ENCODE measurements at regions not wholly inside any gene's neighbourhood (a gene's known extent, or its start where the extent isn't known, plus 50 kb on each side); places are given as distances from the start of the nearest gene placed in this dataset.
"Not testable (repeated sequence)": the region's sequence is repeated elsewhere in the genome, so short reads cannot be mapped to it uniquely, and the experiment has no call there.

DNA sequence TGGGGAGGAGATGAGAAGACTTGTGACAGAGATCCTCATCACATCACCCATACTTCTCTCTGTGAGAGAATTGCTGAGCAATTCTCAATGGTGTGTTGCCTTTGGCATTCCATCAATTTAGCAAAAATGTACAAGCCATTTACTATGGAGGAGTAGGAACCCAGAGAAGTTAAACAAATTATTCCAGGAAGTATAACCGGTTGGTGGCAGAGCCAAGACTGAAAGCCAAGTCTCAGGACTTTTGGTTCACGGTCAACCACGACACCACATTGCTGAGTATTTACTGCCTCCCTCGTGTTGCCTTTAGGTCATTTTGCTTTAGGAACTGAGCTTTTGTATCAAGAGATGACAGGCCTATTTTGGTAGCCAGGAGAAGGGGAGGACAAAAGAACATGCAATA lies 88.0 kb upstream of the ELMO1 start:
- H3K9me3 Mint-ChIP-seq = no peaks in the 10 kb centered on the region
- DNase-seq (ENCODE audit: low spot score in 2 of 2) = no peak
- H3K36me3 Mint-ChIP-seq = no peaks in the 10 kb centered on the region
- ATAC-seq = no peak
- H3K4me3 Mint-ChIP-seq = no peak overlapping the region
- no peak overlapping the region for H3K27ac Mint-ChIP-seq
- no peaks in the 10 kb centered on the region for H3K4me1 Mint-ChIP-seq

GRCh38 chr7:37537439-37537838 lies 88.8 kb upstream of the ELMO1 start:
- H3K36me3 Mint-ChIP-seq = no peaks in the 10 kb centered on the region
- H3K4me3 Mint-ChIP-seq = no peak overlapping the region
- no peaks in the 10 kb centered on the region for H3K4me1 Mint-ChIP-seq
- H3K27ac Mint-ChIP-seq = no peak overlapping the region
- H3K9me3 Mint-ChIP-seq = no peaks in the 10 kb centered on the region
- ATAC-seq (no peak), DNase-seq (ENCODE audit: low spot score in 2 of 2) (no peak)

- H3K36me3 Mint-ChIP-seq = no peaks in the 10 kb centered on the region
- H3K9me3 Mint-ChIP-seq = no peaks in the 10 kb centered on the region
- no peaks in the 10 kb centered on the region for H3K4me1 Mint-ChIP-seq
- DNase-seq (ENCODE audit: low spot score in 2 of 2) = no peak
- no peak overlapping the region for H3K27ac Mint-ChIP-seq
- ATAC-seq = no peak
- H3K4me3 Mint-ChIP-seq = no peak overlapping the region
Measured at GRCh38 chr7:37538945-37539344, 90.3 kb upstream of the ELMO1 start.

DNA sequence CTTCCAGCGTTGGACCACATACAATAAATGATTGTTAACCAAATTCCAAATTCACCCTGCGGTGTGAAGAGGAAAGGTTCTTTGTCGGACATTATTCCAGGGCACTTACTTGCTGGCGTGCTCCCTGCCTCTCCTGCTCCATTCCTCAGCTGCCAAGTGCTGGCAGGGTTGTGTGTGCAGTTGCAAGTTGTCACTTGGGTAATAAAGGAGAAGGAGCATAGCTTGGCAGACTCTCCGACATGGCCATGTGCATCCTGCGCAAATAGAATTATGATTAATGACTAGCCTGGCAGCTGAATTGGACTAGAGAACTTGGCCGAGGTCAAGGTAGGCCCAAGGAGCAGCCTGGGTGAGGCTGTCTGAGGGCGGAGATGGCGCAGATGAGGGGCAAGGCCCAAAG lies 92.3 kb upstream of the ELMO1 start:
- no peaks in the 10 kb centered on the region for H3K36me3 Mint-ChIP-seq
- ATAC-seq = no peak

DNA sequence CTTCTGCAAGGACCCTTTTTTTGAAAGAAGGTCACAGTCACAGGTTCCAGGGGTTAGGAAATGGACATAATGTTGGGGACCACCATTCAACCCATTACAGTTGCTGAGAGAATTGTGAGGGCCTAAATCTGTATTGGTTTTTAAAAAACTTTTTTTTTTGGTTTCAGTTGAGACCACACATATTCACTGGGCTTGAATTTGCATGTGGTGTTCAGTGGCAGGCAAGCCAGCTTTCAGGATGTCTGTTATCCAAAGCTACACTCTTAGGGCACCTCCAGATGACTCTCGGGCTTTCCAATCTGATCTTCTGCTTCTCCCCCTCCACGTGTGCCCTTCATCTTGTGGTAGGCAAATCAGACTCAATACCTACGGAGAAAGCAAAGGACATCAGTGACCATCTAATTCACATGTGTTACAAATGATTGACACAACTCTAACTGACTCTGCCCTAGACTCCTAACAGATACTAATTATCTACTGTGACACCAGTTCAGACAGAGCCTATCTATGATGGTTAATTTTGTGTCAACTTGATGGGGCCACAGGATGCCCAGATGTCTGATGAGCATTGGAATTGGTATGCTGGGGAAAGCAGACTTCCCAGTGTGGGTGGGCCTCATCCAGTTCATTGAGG lies 93.3 kb upstream of the ELMO1 start:
- DNase-seq (ENCODE audit: low spot score in 2 of 2) (no peak), ATAC-seq (no peak)
- Mint-ChIP-seq H3K4me3 (no peak overlapping the region), H3K36me3 (no peaks in the 10 kb centered on the region), H3K9me3 (no peaks in the 10 kb centered on the region), H3K4me1 (no peaks in the 10 kb centered on the region), H3K27ac (no peak overlapping the region)

More for the DNA sequence above, 92.3 kb upstream of the ELMO1 start:
- H3K9me3 Mint-ChIP-seq = no peaks in the 10 kb centered on the region
- H3K4me1 Mint-ChIP-seq = no peaks in the 10 kb centered on the region
- no peak for DNase-seq (ENCODE audit: low spot score in 2 of 2)
- no peak overlapping the region for H3K27ac Mint-ChIP-seq
- H3K4me3 Mint-ChIP-seq = no peak overlapping the region

DNA sequence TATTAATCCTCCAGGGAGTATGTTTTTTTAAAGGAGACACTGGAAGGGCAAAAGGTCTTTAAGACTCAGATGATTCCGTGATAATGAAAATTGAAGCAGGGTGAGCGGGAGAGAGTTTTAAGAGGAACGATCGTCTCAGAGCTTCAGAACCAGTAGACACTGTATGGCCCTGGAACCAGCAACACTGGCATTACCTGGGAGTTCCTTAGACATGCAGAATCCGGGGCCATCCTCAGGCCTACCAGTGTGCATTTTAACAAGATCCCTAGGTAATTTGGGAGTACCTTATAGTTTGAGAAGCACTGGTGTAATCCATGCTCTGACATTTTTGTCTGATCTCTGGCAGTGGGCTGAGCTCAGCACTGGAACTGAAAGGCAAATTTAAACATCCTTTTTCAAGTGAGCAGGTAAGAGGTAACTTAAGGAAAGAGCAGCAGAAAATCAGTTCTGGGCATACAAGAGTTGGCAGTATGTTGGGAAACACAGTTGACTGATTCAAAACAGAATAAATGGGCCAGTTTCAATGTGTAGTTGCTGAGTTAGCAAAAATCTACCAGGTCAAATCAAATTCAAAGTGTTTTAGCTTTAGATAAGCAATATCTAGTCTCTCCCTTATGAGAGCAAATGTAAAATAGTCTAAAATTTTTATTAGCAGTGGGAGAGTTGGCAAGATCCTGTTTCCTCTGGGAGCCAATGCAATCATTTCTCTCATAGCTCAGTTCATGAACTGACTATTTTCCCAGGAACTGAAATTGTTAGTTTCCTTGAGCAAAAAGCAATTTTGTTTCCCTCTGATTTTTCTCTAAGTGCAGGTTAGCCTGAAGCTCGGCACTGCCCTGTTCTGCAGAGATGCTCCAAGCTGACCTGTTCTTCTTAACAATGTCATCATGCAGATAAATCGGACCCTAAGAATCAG lies 97.2 kb upstream of the ELMO1 start:
- ATAC-seq = no peak
- DNase-seq (ENCODE audit: low spot score in 2 of 2) = no peak
- no peaks in the 10 kb centered on the region for H3K36me3 Mint-ChIP-seq
- H3K4me1 Mint-ChIP-seq = no peaks in the 10 kb centered on the region
- H3K4me3 Mint-ChIP-seq = no peak overlapping the region
- H3K27ac Mint-ChIP-seq = no peak overlapping the region
- no peaks in the 10 kb centered on the region for H3K9me3 Mint-ChIP-seq

- no peak for ATAC-seq
- Mint-ChIP-seq H3K27ac (no peak overlapping the region), H3K4me3 (no peak overlapping the region), H3K4me1 (no peaks in the 10 kb centered on the region), H3K9me3 (no peaks in the 10 kb centered on the region), H3K36me3 (no peaks in the 10 kb centered on the region)
- no peak for DNase-seq (ENCODE audit: low spot score in 2 of 2)
Measured at GRCh38 chr7:37546677-37547076, 98.0 kb upstream of the ELMO1 start.

- DNase-seq (ENCODE audit: low spot score in 2 of 2) = peak in 1 of 2 donors; percentile 30
- ATAC-seq = no peak
- H3K9me3 Mint-ChIP-seq = no peaks in the 10 kb centered on the region
- no peak overlapping the region for H3K4me3 Mint-ChIP-seq
- H3K4me1 Mint-ChIP-seq = no peaks in the 10 kb centered on the region
- no peaks in the 10 kb centered on the region for H3K36me3 Mint-ChIP-seq
- no peak overlapping the region for H3K27ac Mint-ChIP-seq
Measured at GRCh38 chr7:37549076-37549931, 100.6 kb upstream of the ELMO1 start.

GRCh38 chr7:37550426-37550825 lies 101.8 kb upstream of the ELMO1 start:
- H3K27ac Mint-ChIP-seq = no peak overlapping the region
- H3K4me3 Mint-ChIP-seq = no peak overlapping the region
- H3K4me1 Mint-ChIP-seq = no peaks in the 10 kb centered on the region
- DNase-seq (ENCODE audit: low spot score in 2 of 2) (peak in 1 of 2 donors; percentile 20), ATAC-seq (no peak)
- H3K36me3 Mint-ChIP-seq = no peaks in the 10 kb centered on the region
- no peaks in the 10 kb centered on the region for H3K9me3 Mint-ChIP-seq

DNA sequence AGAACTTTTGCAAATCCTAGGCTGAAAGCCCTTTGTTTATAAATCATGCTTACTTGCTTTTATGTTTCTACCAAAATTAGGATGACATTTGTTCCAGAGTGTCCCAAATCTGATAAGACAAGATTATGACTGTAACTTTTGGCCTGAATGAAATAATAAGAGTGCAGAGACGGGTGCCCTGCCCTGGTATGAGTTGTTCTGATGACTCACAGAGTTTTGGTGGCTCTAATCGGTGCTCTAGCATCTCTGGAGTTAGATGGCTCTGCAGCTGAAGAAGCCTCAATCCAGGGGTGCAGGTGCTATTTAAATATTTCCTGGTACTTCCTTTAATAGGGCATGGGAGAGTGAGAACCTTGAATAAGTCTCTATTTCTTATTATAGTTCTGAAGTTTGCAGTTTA lies 102.2 kb upstream of the ELMO1 start:
- ATAC-seq (no peak), DNase-seq (ENCODE audit: low spot score in 2 of 2) (peak in 1 of 2 donors; percentile 12)
- Mint-ChIP-seq H3K36me3 (no peaks in the 10 kb centered on the region), H3K4me3 (no peak overlapping the region), H3K4me1 (no peaks in the 10 kb centered on the region), H3K27ac (no peak overlapping the region), H3K9me3 (no peaks in the 10 kb centered on the region)

- DNase-seq (ENCODE audit: low spot score in 2 of 2) = no peak
Measured at GRCh38 chr7:37552030-37552429, 103.4 kb upstream of the ELMO1 start.

DNA sequence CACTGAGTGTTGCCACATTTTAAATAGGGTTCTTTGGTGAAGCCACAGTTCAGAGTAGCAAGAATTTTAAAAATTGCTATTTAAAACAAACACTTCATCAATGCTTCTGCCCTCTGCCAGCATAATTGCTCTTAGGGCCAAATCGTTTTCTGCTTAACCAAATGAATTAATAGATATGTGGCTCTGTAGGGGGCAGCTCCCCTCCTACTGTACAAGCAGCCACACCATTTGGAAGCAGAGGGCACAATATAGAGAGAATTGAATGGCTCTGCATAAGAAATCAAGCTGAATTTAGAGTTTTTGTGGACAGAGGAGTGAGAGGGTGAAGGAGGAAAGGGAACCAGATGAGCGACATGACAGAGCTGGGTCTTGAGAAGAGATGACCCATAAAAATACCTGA lies 103.8 kb upstream of the ELMO1 start:
- H3K36me3 Mint-ChIP-seq, H3K4me3 Mint-ChIP-seq, H3K4me1 Mint-ChIP-seq, H3K9me3 Mint-ChIP-seq, H3K27ac Mint-ChIP-seq, ATAC-seq: not testable (repeated sequence)
- DNase-seq (ENCODE audit: low spot score in 2 of 2) = peak in 1 of 2 donors; percentile 0

More at GRCh38 chr7:37552030-37552429, 103.4 kb upstream of the ELMO1 start:
- ATAC-seq = no peak
- no peaks in the 10 kb centered on the region for H3K4me1 Mint-ChIP-seq
- H3K27ac Mint-ChIP-seq = no peak overlapping the region
- H3K9me3 Mint-ChIP-seq = no peaks in the 10 kb centered on the region
- H3K4me3 Mint-ChIP-seq = no peak overlapping the region
- H3K36me3 Mint-ChIP-seq = no peaks in the 10 kb centered on the region

DNA sequence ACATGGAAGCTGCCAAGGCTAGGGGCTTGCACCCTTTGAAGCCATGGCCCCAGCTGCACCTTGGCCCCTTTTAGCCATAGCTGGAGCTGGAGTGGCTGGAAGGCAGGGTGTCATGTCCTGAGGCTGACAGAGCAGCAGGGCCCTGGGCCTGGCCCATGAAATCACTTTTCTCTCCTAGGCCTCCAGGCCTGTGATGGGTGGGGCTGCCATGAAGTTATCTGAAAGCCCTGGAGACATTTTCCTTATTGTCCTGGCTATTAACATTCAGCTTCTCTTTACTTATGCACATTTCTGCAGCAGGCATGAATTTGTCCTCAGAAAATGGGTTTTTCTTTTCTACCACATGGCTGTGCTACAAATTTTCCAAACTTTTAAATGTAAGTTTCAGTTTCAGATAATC lies 106.9 kb upstream of the ELMO1 start:
- Mint-ChIP-seq H3K4me3 (no peak overlapping the region), H3K36me3 (no peaks in the 10 kb centered on the region), H3K9me3 (no peaks in the 10 kb centered on the region), H3K27ac (no peak overlapping the region), H3K4me1 (no peaks in the 10 kb centered on the region)
- no peak for DNase-seq (ENCODE audit: low spot score in 2 of 2)
- ATAC-seq = no peak

GRCh38 chr7:37557571-37558209 lies 109.0 kb upstream of the ELMO1 start:
- H3K4me3 Mint-ChIP-seq = no peak overlapping the region
- H3K36me3 Mint-ChIP-seq = no peaks in the 10 kb centered on the region
- no peak overlapping the region for H3K27ac Mint-ChIP-seq
- H3K4me1 Mint-ChIP-seq = no peaks in the 10 kb centered on the region
- DNase-seq (ENCODE audit: low spot score in 2 of 2) (no peak), ATAC-seq (no peak)
- H3K9me3 Mint-ChIP-seq = no peaks in the 10 kb centered on the region

Data from stimulated activated effector memory CD8-positive, alpha-beta T cell treated with anti-CD3 and anti-CD28 coated beads, Interleukin-12 subunit alpha, Interleukin-12 subunit beta, amount 100 ng/mL, for 72 hours (primary cell).